Daoy (cell line): ENCODE measurements at regions not wholly inside any gene's neighbourhood (a gene's known extent, or its start where the extent isn't known, plus 50 kb on each side); places are given as distances from the start of the nearest gene placed in this dataset.

Source experiments
- DNase-seq: peaks from one replicate; pipeline ENCODE4 v3.0.0-alpha.2; 2015; ENCODE audit warnings: low read depth

DNA sequence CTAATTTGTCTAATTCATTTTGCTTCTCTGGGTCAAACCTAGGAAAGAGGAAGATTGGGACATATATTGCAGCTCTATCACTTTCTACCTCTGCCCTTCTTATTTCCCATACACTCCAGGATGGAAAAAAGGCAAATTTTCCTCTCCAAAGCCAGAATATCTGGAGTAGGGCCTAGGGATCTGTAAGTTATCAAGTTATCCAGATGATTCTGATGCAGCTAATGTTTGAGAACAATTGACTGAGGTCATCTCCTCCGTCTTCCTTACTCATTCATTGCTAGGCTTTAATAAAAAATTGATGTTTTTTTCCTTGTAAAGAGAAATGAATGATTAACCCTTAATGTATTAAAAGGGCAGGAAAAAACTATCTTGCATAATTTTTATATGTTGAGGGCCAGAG lies 211.9 kb upstream of the GLI3 start:
- no peak for DNase-seq

DNA sequence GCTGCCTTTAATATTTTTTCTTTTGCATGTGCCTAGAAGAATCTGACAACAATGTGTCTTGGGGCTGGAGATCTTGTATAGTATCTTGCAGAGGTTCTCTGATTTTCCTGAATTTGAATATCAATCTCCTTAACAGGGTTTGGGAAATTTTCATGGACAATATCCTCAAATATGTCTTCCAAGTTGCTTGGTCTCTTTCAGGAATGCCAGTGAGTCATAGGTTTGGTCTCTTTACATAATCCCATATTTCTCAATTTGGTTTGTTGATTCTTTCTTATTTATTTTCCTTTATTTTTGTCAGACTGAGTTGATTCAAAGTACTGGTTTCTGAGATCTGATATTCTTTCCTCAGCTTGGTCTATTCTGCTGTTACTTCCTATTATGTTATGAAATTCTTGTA lies 208.7 kb upstream of the GLI3 start:
- DNase-seq = no peak

DNA sequence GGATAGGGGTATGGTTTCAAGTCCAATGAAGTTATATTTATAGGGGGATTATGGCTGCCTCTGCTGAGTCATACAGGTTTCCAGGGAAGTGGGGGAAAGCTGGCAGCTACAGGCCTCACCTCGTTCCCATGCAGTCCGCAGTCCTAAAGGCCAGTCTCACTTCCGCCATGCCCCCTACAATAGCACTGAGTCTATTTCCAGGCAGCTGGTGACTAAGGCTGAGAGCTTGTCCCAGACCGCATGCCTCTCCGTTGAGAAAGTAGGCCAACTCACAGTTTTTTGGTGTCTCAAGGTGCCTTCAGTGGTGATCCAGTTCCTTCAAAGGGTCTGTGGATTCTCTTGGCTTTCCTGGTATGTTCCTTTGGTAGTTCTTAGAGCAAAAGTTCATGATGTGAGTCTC lies 203.9 kb upstream of the GLI3 start:
- DNase-seq = peak; percentile 71

DNA sequence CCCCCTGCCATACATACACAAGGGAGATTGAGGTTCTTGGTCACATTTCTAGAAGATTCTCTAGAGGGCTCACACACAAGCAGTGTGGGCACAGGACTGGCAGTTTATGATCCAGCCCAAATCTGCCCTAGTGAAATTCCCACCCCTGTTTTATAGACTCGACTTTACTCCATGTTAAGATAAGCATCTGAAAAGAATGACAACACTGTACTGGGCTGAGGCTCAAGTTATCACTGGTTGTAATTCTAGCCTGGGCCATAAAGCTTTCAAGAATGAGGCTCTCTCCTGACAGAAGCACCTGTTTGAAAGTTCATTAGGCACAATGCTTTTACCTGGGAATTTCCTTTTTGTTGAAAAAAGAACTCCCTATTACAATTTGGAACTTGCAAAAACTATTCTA lies 195.6 kb upstream of the GLI3 start:
- no peak for DNase-seq

DNA sequence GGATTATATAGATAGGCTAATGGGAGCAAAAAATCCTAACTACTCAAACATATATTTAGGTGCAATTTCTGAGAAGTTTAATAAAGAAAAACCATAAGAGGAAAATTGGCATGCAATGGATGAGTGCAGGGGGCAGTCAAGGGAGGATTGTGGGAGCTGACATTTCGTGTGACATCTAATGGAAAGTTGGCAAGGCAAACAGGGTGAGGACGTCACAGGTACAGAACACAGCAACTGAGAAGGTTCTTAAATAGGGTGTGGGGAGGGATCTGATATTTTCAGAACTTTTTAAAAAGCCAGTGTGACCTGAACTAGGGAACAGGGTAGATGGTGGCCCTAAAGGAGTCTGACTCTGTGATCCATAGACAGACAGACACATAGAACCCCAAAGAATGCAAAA lies 194.9 kb upstream of the GLI3 start:
- DNase-seq = no peak

DNA sequence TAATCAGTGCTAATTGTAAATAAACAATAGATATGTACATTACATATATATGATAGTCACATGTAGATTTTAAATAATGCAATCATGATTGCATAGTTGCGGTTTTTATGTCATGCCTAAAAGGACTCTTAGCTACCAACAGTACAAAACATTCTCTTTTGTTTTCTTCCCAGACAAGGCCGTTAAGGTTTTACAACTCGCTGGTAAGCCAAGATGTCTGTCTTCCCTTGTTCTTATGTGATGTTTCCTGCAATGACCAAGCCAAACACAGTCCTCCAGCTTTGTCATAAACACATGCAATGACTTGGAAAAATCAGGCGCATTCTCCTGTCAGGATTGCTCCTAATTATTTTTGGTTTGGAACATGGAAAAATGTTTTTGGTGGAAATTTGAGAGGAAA lies 192.3 kb upstream of the GLI3 start:
- no peak for DNase-seq

- peak; percentile 47 for DNase-seq
Measured at GRCh38 chr7:42426163-42426562, 189.2 kb upstream of the GLI3 start.

DNA sequence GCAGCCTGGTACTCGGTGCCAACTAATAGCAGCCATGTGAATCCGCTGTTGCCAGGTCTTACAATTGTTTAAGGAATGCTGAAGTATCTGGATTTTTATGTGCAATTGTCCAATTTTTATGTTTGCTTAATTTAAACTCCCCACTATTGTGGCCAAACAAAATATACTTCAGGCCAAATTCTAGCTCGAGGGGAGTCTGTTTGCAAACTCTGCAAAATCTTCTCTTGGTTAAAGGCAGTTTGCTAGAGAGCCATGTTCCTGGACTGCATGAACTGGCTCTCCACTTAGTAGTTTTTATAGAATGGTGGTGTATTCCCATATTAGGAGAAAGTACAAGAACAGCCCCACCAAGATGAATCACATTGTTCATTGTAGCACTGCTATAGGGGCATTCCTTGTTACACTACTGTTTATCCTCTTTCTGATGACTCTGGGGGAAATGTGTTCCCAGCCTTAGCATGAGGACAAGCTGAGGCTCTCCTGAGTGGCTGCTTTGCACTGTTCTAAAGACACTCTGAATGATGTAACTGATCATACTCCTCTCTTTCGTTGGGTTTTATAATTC lies 178.0 kb upstream of the GLI3 start:
- DNase-seq = peak; percentile 18

- peak; percentile 19 for DNase-seq
Measured at GRCh38 chr7:42414028-42414427, 177.0 kb upstream of the GLI3 start.

DNA sequence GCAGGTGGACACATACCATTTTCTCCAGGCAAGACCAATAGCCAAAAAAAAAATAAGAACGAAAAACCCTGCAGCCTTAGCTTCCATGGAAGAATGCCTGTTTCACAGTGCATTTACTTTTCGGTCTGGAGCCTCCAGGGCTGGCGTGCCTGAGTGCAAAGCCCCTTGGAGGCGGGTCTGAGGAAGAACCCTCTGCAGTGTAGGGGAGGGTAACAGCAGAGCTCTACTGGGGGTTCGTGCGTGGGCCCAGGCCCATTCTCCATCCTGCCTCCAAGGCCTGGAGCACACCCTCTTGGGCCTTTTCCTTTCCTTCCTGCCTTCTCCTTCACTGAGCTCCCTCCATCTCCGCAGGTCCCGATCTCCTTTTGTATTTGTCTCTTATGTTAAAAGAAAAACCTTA lies 172.3 kb upstream of the GLI3 start:
- DNase-seq = no peak

DNA sequence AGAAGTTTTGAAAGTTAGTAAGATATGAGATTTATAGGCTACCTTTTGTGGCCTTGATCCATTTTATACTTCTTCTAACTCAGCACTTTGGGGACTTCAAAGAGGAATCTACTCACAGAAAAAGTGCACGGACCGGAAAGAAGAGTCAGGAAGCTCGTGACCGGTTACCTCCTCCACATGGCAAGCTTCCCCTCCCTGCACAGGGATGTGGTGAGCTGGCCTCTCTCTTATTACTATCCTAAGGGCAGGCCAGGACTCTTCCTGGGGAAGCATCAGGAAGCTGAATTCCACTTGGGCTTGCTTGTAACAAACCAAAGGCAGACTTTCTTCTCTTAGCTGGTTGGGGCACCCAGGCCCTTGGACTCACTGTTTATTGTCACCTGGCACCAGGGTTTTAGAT lies 170.8 kb upstream of the GLI3 start:
- peak; percentile 62 for DNase-seq

GRCh38 chr7:42407021-42407710 lies 170.2 kb upstream of the GLI3 start:
- DNase-seq = no peak

DNA sequence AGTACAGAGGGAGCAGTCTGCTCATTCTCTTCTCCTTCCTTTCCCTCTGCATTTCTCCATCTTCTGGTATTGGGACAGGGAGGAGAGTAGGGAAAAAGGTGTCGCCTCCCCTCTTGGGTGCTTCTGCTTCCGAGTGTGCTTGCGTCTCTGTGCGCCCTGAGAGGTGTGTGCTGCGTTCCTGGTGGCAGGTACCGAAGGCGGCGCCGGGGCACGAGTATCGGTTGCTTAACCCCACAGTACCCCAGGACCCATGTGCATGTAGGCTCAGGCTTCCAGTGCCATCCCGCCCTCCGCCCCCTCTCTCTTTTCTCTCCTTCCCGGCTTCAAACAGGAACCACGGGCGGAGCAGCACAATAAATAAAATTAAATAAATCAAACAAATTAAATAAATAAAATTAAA lies 169.3 kb upstream of the GLI3 start:
- no peak for DNase-seq

DNA sequence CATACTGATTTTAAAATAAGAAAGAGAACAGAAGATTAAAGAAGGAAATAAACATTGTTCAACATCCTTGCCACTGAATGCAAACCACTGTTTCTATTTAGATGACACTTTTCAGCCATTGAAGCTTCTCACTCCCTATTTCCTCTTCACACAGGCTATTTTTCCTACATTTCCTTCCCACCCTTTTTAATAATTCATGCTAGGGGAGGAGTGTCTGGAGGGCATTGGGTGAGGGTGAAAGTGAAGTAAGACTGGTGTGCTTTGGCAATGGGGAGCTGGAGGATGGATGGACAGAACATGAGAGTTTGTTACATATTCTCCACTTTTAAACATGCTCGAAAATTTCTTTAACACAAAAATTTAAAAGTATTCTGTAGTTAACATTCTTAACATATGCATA lies 168.8 kb upstream of the GLI3 start:
- no peak for DNase-seq

- no peak for DNase-seq
Measured at GRCh38 chr7:42403831-42404230, 166.8 kb upstream of the GLI3 start.

DNA sequence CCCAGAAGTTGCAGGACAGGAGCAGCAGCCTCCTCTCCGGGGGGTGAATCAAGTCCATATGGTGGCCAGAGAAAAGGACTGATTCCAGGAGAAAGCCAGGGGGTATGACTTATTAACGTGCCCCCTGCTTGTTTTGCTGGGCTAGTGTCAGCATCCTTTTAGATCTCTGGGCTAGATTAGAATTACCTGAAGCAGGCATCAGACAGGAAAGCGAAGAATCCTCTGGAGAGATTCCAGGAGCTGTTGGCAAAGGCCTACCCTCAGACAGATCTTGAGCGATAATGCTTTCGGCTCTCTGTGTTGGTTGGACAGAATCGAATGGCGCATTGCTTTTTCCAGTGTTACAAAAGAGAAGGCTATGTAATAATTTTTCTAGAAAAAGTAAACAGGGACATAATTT lies 164.0 kb upstream of the GLI3 start:
- DNase-seq = no peak

- no peak for DNase-seq
Measured at GRCh38 chr7:42400211-42400772, 163.3 kb upstream of the GLI3 start.

- DNase-seq = no peak
Measured at GRCh38 chr7:42395607-42396006, 158.6 kb upstream of the GLI3 start.

- DNase-seq = no peak
Measured at GRCh38 chr7:42392826-42393225, 155.8 kb upstream of the GLI3 start.

DNA sequence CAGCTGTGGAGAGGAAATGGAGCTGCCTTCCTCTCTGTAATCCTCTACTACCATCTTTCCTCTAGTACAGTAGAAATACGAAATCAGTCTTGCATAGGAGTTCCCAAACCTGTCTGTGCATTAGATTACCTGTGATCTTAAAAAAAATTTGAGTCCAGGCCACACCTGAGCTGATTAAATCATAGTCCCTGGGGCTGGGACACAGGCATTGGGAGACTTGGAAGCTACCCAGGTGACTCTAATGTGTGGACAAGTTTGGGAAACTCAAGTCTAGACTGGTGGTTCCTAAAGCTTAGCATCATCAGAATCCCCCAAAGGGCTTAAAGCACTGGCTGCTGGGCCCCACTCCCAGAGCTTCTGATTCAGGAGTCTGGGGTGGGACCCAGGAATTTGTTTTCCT lies 152.7 kb upstream of the GLI3 start:
- no peak for DNase-seq

DNA sequence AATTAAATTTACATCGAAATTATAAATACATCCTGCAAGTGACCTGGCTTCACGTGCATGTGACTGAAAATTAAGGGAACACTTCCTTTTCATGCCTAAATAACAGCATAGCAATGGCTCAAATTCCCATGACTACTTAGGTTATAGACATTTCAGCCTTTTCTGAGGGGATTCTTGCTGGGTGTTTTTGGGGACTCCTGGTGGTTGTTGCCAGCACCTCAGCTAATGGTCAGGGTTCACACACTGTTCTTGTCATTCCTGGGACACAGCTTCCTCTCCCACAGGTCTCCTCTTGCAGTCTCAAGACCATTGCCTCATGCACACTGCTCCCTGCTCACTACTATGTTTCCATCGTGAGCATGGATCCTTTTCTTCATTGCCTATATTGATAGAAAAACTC lies 148.9 kb upstream of the GLI3 start:
- no peak for DNase-seq

GRCh38 chr7:42381161-42381560 lies 144.2 kb upstream of the GLI3 start:
- DNase-seq = no peak

DNA sequence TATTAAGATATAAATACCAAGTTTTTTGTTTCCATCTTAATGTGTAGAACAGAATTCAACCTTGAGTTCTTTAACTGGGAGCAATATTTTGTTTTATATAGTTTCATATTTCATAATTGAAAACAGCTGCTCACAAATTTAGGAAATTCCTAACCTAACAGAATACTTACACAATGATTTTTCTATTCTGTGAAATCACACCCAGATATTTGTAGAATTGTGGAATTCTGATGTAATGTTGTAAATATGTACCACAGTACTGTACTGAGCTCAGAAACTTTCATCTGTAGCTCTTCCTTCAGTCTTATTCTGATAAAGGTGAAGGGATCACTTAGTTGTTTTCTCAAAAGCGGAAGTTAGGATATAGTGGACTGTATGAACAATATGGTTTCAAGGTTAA lies 143.4 kb upstream of the GLI3 start:
- no peak for DNase-seq

DNA sequence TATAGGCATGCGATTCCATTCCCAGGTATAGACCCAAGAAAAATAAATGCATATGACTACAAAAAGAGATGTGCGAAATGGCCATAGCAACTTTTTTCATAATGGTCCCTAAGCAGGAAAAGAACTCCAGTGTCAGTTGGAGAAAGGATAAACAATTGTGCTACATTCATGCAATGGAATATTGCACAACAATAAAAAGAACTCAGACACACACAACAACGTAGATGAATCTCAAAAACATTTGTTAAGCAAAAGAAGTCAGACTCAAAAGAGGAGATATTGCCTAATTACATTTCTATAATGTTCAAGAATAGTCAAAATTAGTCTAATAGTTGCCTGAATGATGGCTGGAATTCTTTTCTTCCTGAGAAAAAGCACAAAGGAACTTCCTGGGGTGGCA lies 141.1 kb upstream of the GLI3 start:
- DNase-seq = no peak
